Bronchial epithelial cell (primary cell): ENCODE measurements at regions not wholly inside any gene's neighbourhood (a gene's known extent, or its start where the extent isn't known, plus 50 kb on each side); places are given as distances from the start of the nearest gene placed in this dataset.
A peak's percentile ranks its signal among the peaks of the same experiment; 100 is the strongest.

Source experiments
- DNase-seq: peaks from one replicate; pipeline ENCODE4 v3.0.0-alpha.2; 2010; ENCODE audit warnings: low read depth
- FAIRE-seq: peaks from 2 replicates; lab custom pipeline; 2011; peaks lifted over from hg19 to GRCh38; lab: Jason Lieb, UNC
- H3K27me3 ChIP-seq: 2 replicates; pipeline ENCODE4 v1.5.1; 2011; ENCODE audit warnings: low read length; ENCODE audit not compliant: control insufficient read depth, insufficient read depth
- H3K36me3 ChIP-seq: 2 replicates; pipeline ENCODE4 v1.5.1; 2011; ENCODE audit warnings: low read length; ENCODE audit not compliant: control insufficient read depth, insufficient read depth
- H3K4me3 ChIP-seq: 2 replicates; pipeline ENCODE4 v1.5.1; 2011; ENCODE audit warnings: mild to moderate bottlenecking, low read depth, low read length, control low read depth
- CTCF ChIP-seq: IDR thresholded peaks from 2 replicates; pipeline ENCODE4 v1.5.1; 2011; ENCODE audit warnings: mild to moderate bottlenecking, moderate library complexity, low read length, control low read depth, inconsistent platforms; ENCODE audit not compliant: insufficient read depth, severe bottlenecking

- H3K27me3 ChIP-seq = no peaks in the 10 kb centered on the region
- H3K4me3 ChIP-seq = no peak overlapping the region
- no peaks in the 10 kb centered on the region for H3K36me3 ChIP-seq
- no peak for FAIRE-seq
- no peak for DNase-seq
- no peak for TF ChIP-seq CTCF
Observed at GRCh38 chr2:129375632-129376425, 603.6 kb upstream of the RAB6C start.

GRCh38 chr2:129376426-129377077, 602.9 kb upstream of the RAB6C start:
- FAIRE-seq (no peak), DNase-seq (no peak)
- Histone ChIP-seq H3K36me3 (no peaks in the 10 kb centered on the region), H3K27me3 (no peaks in the 10 kb centered on the region), H3K4me3 (no peak overlapping the region)
- no peak for TF ChIP-seq CTCF

GRCh38 chr2:129377078-129377469, 602.4 kb upstream of the RAB6C start:
- no peak for FAIRE-seq
- H3K36me3 ChIP-seq = no peaks in the 10 kb centered on the region
- H3K4me3 ChIP-seq = no peak overlapping the region
- TF ChIP-seq CTCF = no peak
- no peaks in the 10 kb centered on the region for H3K27me3 ChIP-seq
- DNase-seq = no peak

GRCh38 chr2:129378186-129378585, 601.3 kb upstream of the RAB6C start:
- FAIRE-seq = peak; percentile 55
- H3K27me3 ChIP-seq = no peaks in the 10 kb centered on the region
- H3K4me3 ChIP-seq = no peak overlapping the region
- H3K36me3 ChIP-seq = no peaks in the 10 kb centered on the region
- TF ChIP-seq CTCF = no peak
- DNase-seq = no peak

- no peaks in the 10 kb centered on the region for H3K36me3 ChIP-seq
- FAIRE-seq (no peak), DNase-seq (no peak)
- H3K27me3 ChIP-seq = no peaks in the 10 kb centered on the region
- TF ChIP-seq CTCF = no peak
- H3K4me3 ChIP-seq = no peak overlapping the region
Observed at GRCh38 chr2:129379411-129379810, 600.1 kb upstream of the RAB6C start.
